IPS-20b (cell line): ENCODE measurements at regions not wholly inside any gene's neighbourhood (a gene's known extent, or its start where the extent isn't known, plus 50 kb on each side); places are given as distances from the start of the nearest gene placed in this dataset.
"Not testable (repeated sequence)": the region's sequence is repeated elsewhere in the genome, so short reads cannot be mapped to it uniquely, and the experiment has no call there.

Source experiments
- H3K27ac ChIP-seq: one replicate; pipeline ENCODE4 v1.5.1; 2013; ENCODE audit warnings: low read length
- H3K27me3 ChIP-seq: 2 replicates; pipeline ENCODE4 v1.6.1; 2013; ENCODE audit warnings: mild to moderate bottlenecking, low read length, inconsistent platforms; ENCODE audit not compliant: insufficient read depth
- H3K36me3 ChIP-seq: 2 replicates; pipeline ENCODE4 v1.6.1; 2013; ENCODE audit warnings: low read depth, mild to moderate bottlenecking, inconsistent platforms, low read length, moderate library complexity; ENCODE audit not compliant: insufficient read depth
- H3K4me1 ChIP-seq: 2 replicates; pipeline ENCODE4 v1.6.1; 2013; ENCODE audit warnings: mild to moderate bottlenecking, control low read depth, inconsistent platforms, low read length, moderate library complexity; ENCODE audit not compliant: insufficient read depth
- H3K4me3 ChIP-seq: 2 replicates; pipeline ENCODE4 v1.5.1; 2013; ENCODE audit warnings: mild to moderate bottlenecking, low read length, inconsistent platforms
- H3K9ac ChIP-seq: 2 replicates; pipeline ENCODE4 v1.6.1; 2013; ENCODE audit warnings: low read depth, mild to moderate bottlenecking, inconsistent platforms, low read length, moderate library complexity
- H3K9me3 ChIP-seq: 2 replicates; pipeline ENCODE4 v1.6.1; 2013; ENCODE audit warnings: mild to moderate bottlenecking, low read depth, low read length, inconsistent platforms; ENCODE audit not compliant: insufficient read depth

DNA sequence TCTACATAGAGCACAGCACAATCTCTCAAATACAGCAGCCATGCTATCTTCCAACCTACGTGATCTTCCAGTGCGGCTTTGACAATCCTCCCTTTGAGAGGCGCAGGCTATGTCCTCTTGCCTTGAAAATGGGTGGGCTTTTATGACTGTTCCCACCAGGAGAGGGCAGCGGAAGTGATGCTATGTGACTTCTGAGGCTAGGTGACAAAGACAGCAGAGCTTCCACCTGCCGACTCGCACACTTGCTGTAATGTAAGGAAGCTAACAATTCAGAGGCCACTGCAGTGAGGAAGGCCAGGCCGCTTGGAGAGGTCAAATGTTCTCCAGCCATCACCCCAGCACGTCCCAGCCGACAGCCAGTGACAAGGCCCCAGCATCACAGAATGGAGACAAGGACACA is 65.8 kb downstream of the MRPL57 start:
- Histone ChIP-seq H3K27me3 (no peaks in the 10 kb centered on the region), H3K4me1 (no peaks in the 10 kb centered on the region), H3K9ac (no peak overlapping the region), H3K36me3 (no peaks in the 10 kb centered on the region), H3K4me3 (no peak overlapping the region), H3K27ac (no peak overlapping the region), H3K9me3 (peaks cover 4% of the 10 kb centered on the region)

DNA sequence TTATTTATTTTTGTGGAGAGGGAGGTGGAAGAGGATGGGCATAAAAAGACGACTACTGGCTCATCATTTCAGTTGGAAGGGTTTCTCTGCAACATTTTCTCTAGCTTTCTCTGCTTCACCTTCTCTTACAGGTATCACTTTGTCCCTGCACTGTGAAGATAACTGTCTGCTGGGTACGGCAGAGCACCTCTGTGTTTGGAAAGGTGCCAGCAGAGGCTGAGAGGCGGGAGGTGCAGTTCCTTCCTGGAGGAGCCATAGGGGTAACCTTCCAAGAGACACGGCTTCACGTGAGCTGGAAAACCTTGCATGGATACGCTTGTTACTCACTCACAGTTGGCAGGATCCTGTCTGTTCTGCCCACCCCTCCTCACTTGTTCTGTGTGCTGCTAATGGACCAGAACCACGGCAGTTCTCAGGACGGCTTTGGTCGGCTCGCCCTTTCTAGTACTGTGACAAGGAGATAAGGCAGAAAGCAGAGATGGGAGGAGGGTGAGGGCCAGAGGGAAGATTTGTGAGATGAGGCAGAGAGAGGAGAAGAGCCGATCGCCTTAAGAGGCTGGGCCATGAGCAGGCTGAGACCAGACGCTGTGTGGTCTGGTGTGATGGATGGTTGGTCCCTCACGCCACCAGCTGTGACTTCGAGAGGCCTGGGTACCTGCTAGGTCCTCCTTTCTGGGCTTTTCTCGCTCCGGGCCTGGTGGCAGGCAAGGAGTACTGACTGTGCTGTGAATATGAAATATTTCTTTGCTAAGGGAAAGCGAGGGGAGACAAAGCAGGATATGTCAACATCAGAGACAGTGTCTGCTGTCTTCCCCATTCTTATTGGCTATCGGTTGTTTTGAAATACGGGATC is 66.8 kb downstream of the MRPL57 start:
- no peaks in the 10 kb centered on the region for H3K36me3 ChIP-seq
- H3K9ac ChIP-seq, result no peak overlapping the region
- no peak overlapping the region for H3K27ac ChIP-seq
- H3K27me3 ChIP-seq, result no peaks in the 10 kb centered on the region
- H3K9me3 ChIP-seq, result peaks cover 4% of the 10 kb centered on the region
- H3K4me3 ChIP-seq, result no peak overlapping the region
- no peaks in the 10 kb centered on the region for H3K4me1 ChIP-seq

- H3K9me3 ChIP-seq, H3K27ac ChIP-seq, H3K36me3 ChIP-seq, H3K9ac ChIP-seq, H3K27me3 ChIP-seq, H3K4me3 ChIP-seq, H3K4me1 ChIP-seq: not testable (repeated sequence)
Observed at GRCh38 chr13:21243898-21244184, 67.4 kb downstream of the MRPL57 start.

DNA sequence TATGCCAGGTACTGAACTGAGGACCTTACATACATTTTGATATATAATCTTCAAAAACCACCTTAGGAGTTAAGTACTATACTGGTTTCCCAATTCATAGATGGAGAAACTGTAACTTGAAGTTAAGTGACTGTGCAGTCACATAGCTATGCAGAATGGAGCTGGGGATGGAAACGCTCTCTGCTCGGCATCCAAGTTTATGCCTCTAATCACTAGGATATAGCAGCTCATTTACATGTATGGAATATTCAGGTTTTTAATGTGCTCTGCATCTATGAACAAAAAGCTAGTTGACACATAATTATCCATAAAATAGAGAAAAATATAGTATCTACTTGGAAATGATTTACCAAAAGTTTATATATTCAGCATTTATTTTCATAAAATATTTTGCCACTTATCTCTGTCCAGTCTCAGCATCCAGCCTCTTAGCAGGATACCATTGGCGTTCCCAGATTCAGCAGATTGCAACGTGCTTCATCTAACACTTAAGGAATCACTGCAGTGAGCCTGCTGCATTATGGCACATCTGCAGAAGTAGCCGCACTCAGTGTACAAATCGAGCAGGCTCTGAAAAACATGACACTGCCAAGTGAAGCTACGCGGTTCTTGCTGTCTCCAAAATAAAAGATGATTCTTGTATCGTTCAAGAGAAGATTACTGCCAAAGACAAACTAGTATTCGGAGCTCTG is 70.4 kb downstream of the MRPL57 start:
- no peaks in the 10 kb centered on the region for H3K36me3 ChIP-seq
- H3K4me3 ChIP-seq, result no peak overlapping the region
- H3K4me1 ChIP-seq, result no peaks in the 10 kb centered on the region
- no peak overlapping the region for H3K27ac ChIP-seq
- H3K9me3 ChIP-seq, result peaks cover 4% of the 10 kb centered on the region
- H3K9ac ChIP-seq, result no peak overlapping the region
- no peaks in the 10 kb centered on the region for H3K27me3 ChIP-seq

DNA sequence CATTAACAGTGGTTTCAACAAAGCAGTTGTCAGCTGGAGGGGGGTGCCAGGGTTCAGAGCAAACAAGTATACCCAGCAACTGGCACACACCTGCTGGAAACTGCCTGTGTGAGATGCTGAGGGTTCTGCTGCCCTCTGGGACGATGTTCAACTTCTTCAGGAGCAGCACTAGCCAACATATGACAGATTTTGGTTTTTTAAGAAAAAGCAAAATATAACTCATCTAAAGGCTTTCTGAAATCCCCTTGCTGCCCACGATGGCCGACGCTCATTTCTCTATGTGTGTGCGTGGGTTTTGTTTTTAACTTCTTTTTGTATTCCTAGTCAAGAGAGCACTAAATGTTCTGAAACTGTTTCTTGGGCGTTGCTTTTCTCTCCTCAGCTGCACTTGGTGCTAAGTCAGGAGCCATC is 79.9 kb downstream of the MRPL57 start:
- no peaks in the 10 kb centered on the region for H3K4me1 ChIP-seq
- no peaks in the 10 kb centered on the region for H3K27me3 ChIP-seq
- no peaks in the 10 kb centered on the region for H3K36me3 ChIP-seq
- no peak overlapping the region for H3K4me3 ChIP-seq
- H3K9me3 ChIP-seq, result no peaks in the 10 kb centered on the region
- H3K9ac ChIP-seq, result no peak overlapping the region
- H3K27ac ChIP-seq, result no peak overlapping the region

DNA sequence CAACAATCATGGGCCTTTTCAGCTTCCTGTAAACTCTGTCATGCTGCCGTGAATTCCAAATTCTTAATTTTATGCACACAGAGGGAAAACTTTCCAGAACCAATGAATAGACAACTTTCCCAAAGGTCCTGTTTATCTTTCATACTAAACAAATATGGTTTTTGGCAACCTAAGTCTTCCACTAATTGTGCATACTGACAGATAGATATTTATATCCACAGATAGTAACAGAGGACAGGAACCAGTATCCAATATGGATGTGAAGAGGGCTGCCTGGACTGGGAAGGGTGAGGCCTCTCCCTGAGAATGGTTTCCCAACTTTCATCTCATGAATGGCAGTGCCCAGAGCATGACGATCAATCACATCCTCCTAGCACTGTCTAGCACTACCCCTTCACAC is 80.4 kb downstream of the MRPL57 start:
- H3K27ac ChIP-seq, result no peak overlapping the region
- H3K4me1 ChIP-seq, result no peaks in the 10 kb centered on the region
- H3K9ac ChIP-seq, result no peak overlapping the region
- no peaks in the 10 kb centered on the region for H3K9me3 ChIP-seq
- no peaks in the 10 kb centered on the region for H3K27me3 ChIP-seq
- no peak overlapping the region for H3K4me3 ChIP-seq
- no peaks in the 10 kb centered on the region for H3K36me3 ChIP-seq

- no peak overlapping the region for H3K27ac ChIP-seq
- H3K4me3 ChIP-seq, result no peak overlapping the region
- no peaks in the 10 kb centered on the region for H3K27me3 ChIP-seq
- H3K9ac ChIP-seq, result no peak overlapping the region
- no peaks in the 10 kb centered on the region for H3K9me3 ChIP-seq
- H3K4me1 ChIP-seq, result no peaks in the 10 kb centered on the region
- no peaks in the 10 kb centered on the region for H3K36me3 ChIP-seq
Observed at GRCh38 chr13:21259571-21260455, 83.4 kb downstream of the MRPL57 start.

GRCh38 chr13:21260561-21261290 is 84.3 kb downstream of the MRPL57 start:
- not testable (repeated sequence) for H3K36me3 ChIP-seq, H3K27me3 ChIP-seq, H3K9ac ChIP-seq, H3K4me1 ChIP-seq, H3K9me3 ChIP-seq, H3K27ac ChIP-seq, H3K4me3 ChIP-seq

DNA sequence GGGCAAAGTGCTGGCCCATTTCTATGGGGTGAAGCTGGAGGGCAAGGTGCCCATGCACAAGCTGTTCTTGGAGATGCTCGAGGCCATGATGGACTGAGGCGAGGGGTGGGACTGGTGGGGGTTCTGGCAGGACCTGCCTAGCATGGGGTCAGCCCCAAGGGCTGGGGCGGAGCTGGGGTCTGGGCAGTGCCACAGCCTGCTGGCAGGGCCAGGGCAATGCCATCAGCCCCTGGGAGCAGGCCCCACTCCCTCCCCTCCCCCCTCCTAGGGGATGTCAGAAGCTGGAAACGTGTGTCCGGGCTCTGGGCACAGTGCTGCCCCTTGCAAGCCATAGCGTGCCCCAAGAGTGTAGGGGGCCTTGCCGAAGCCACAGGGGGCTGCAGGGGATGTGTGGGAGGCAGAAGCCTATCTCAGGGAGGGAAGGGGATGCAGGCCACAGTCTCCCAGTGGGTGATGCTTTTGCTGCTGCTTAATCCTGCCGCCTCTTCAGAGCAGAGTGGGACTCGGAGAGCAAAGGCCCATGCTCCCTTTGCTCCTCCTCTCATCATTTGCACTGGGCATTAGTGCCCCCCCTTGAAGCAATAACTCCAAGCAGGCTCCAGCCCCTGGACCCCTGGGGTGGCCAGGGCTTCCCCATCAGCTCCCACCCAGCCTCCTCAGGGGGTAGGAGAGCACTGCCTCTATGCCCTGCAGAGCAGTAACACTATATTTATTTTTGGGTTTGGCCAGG is 85.2 kb downstream of the MRPL57 start:
- H3K9ac ChIP-seq, H3K9me3 ChIP-seq, H3K27me3 ChIP-seq, H3K27ac ChIP-seq, H3K36me3 ChIP-seq, H3K4me3 ChIP-seq, H3K4me1 ChIP-seq: not testable (repeated sequence)

DNA sequence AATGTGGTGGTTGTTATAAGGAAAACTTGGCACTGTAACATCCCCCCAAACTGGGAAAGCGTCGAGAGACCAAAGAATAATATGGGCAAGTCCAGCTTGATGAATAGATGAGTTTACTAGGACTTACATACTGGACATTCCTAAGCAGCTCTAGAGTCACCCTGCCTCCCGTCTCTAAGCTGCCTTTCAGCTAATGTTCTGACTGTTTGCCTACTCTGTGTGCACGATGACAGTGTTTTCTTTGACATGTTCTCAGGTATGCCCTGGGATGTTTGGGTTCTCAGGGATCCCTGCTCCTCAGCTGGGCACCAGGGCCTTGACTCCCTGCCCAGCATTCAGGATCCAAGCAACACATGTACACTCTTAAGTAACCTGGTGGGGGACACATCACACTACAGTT is 87.5 kb downstream of the MRPL57 start:
- H3K27me3 ChIP-seq, H3K36me3 ChIP-seq, H3K27ac ChIP-seq, H3K9ac ChIP-seq, H3K9me3 ChIP-seq, H3K4me3 ChIP-seq, H3K4me1 ChIP-seq: not testable (repeated sequence)

- H3K9me3 ChIP-seq, H3K4me3 ChIP-seq, H3K36me3 ChIP-seq, H3K27me3 ChIP-seq, H3K9ac ChIP-seq, H3K4me1 ChIP-seq, H3K27ac ChIP-seq: not testable (repeated sequence)
Observed at GRCh38 chr13:21268485-21268884, 92.0 kb downstream of the MRPL57 start.
